ENCODE measurements at regions not wholly inside any gene's neighbourhood (a gene's known extent, or its start where the extent isn't known, plus 50 kb on each side); places are given as distances from the start of the nearest gene placed in this dataset.

DNA sequence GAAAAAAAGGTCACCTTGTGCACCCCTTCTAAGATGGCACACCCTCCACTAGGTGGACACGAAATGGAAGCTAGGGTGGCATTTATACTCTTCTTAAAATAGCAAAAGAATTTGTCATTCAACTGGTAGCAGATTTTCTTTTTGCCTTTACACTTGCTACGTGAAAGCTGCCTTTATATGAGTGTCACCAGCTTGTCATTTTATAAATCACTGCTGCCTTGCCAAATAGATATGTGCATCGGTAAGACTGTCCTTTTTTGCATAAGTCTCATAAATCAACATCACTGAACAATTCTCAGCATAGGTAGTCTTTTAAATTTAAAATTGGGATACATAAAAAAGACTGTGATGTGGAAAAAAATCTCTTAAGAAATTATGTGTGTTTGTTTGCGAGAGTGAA lies 764.1 kb downstream of the TDRD15 start:
- ATAC-seq, result no peak
- POLR2A ChIA-PET, result no interaction called here

GRCh38 chr2:21890041-21890440 lies 766.3 kb downstream of the TDRD15 start:
- intact Hi-C loops (cut with micrococcal nuclease; ENCODE audit: unreplicated experiment) (no loop called here), in situ Hi-C loops (cut with HindIII; ENCODE audit: low pct_unique_long_range_greater_than_20kb, low sequenced_read_pairs) (no loop called here)
- DNase-seq (ENCODE audit: low read depth, low spot score), result no peak
- TF ChIP-seq POLR2AphosphoS5 (IDR thresholded peaks at IDR 0.05; ENCODE audit: low read depth, low read length) (no peak), TCF7L2 (IDR thresholded peaks at IDR 0.05; ENCODE audit: low read depth, low read length) (no peak), SIN3A (IDR thresholded peaks at IDR 0.05; ENCODE audit: borderline replicate concordance, insufficient read depth, low read depth, low read length) (no peak), CTCF (IDR thresholded peaks at IDR 0.05) (no peak)
- TF ChIP-seq, protein P1, sequence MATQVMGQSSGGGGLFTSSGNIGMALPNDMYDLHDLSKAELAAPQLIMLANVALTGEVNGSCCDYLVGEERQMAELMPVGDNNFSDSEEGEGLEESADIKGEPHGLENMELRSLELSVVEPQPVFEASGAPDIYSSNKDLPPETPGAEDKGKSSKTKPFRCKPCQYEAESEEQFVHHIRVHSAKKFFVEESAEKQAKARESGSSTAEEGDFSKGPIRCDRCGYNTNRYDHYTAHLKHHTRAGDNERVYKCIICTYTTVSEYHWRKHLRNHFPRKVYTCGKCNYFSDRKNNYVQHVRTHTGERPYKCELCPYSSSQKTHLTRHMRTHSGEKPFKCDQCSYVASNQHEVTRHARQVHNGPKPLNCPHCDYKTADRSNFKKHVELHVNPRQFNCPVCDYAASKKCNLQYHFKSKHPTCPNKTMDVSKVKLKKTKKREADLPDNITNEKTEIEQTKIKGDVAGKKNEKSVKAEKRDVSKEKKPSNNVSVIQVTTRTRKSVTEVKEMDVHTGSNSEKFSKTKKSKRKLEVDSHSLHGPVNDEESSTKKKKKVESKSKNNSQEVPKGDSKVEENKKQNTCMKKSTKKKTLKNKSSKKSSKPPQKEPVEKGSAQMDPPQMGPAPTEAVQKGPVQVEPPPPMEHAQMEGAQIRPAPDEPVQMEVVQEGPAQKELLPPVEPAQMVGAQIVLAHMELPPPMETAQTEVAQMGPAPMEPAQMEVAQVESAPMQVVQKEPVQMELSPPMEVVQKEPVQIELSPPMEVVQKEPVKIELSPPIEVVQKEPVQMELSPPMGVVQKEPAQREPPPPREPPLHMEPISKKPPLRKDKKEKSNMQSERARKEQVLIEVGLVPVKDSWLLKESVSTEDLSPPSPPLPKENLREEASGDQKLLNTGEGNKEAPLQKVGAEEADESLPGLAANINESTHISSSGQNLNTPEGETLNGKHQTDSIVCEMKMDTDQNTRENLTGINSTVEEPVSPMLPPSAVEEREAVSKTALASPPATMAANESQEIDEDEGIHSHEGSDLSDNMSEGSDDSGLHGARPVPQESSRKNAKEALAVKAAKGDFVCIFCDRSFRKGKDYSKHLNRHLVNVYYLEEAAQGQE (IDR thresholded peaks at IDR 0.05; ENCODE audit: insufficient read depth in 1 of 2, low read depth in 2 of 2, low read length in 1 of 2), result no peak
- no TSS peak for BruUV-seq (replicated peaks)
- CTCF ChIA-PET, result no interaction called here
- Histone ChIP-seq H3K27ac (ENCODE audit: low read length) (no peak overlapping the region), H3K27me3 (ENCODE audit: control insufficient read depth, insufficient read depth, low read length) (no peaks in the 10 kb centered on the region), H3K36me3 (ENCODE audit: control insufficient read depth, insufficient read depth, low read length) (no peaks in the 10 kb centered on the region), H3K4me1 (ENCODE audit: control insufficient read depth, insufficient read depth, low read length) (no peaks in the 10 kb centered on the region), H3K9me3 (ENCODE audit: control insufficient read depth, insufficient read depth, low read depth, low read length) (no peaks in the 10 kb centered on the region), H3K4me3 (ENCODE audit: low read depth in 2 of 2, low read length in 2 of 2) (no peak overlapping the region)
- ATAC-seq, result no peak
- POLR2A ChIA-PET, result no interaction called here

More for the DNA sequence above, 764.1 kb downstream of the TDRD15 start:
- Histone ChIP-seq H3K27me3 (ENCODE audit: control insufficient read depth, insufficient read depth, low read length) (no peaks in the 10 kb centered on the region), H3K4me1 (ENCODE audit: control insufficient read depth, insufficient read depth, low read length) (no peaks in the 10 kb centered on the region), H3K36me3 (ENCODE audit: control insufficient read depth, insufficient read depth, low read length) (no peaks in the 10 kb centered on the region), H3K9me3 (ENCODE audit: control insufficient read depth, insufficient read depth, low read depth, low read length) (no peaks in the 10 kb centered on the region), H3K27ac (ENCODE audit: low read length) (no peak overlapping the region), H3K4me3 (ENCODE audit: low read depth in 2 of 2, low read length in 2 of 2) (no peak overlapping the region)
- no peak for DNase-seq (ENCODE audit: low read depth, low spot score)
- intact Hi-C loops (cut with micrococcal nuclease; ENCODE audit: unreplicated experiment) (no loop called here), in situ Hi-C loops (cut with HindIII; ENCODE audit: low pct_unique_long_range_greater_than_20kb, low sequenced_read_pairs) (no loop called here)
- TF ChIP-seq POLR2AphosphoS5 (IDR thresholded peaks at IDR 0.05; ENCODE audit: low read depth, low read length), result no peak
- TF ChIP-seq SIN3A (IDR thresholded peaks at IDR 0.05; ENCODE audit: borderline replicate concordance, insufficient read depth, low read depth, low read length), result no peak
- TF ChIP-seq, protein P1 (IDR thresholded peaks at IDR 0.05; ENCODE audit: insufficient read depth in 1 of 2, low read depth in 2 of 2, low read length in 1 of 2), result no peak
- TF ChIP-seq TCF7L2 (IDR thresholded peaks at IDR 0.05; ENCODE audit: low read depth, low read length), result no peak
- no peak for TF ChIP-seq CTCF (IDR thresholded peaks at IDR 0.05)
- CTCF ChIA-PET, result no interaction called here
- BruUV-seq (replicated peaks), result no TSS peak

All from Panc1 (cell line).